Glomerular visceral epithelial cell (primary cell): ENCODE measurements at regions not wholly inside any gene's neighbourhood (a gene's known extent, or its start where the extent isn't known, plus 50 kb on each side); places are given as distances from the start of the nearest gene placed in this dataset.

ENCODE experiments used
- DNase-seq: peaks from one replicate; pipeline ENCODE4 v3.0.0-alpha.2; 2016; ENCODE audit errors: extremely low spot score

GRCh38 chr13:84961023-84961422, 838.2 kb downstream of the SLITRK6 start:
- no peak for DNase-seq

DNA sequence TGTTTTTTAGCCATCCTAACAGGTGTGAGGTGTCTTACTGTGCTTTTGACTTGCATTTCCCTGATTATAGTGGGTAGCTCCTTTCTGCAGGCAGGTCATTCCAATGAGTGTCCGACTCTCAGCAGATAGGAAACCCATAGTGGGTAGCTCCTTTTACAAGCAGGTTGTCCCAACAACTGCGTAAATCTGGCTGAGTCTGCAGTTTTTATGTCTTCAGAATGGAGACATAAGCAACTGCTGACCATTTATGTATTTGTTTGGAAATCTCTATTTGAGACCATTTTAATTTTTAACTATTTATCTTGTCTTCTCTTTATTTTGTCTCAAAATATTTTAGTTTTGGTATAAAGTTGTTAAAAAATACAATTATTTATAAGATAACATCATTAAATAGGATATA, 839.4 kb downstream of the SLITRK6 start:
- DNase-seq = no peak

- DNase-seq = no peak
Measured at GRCh38 chr13:84954636-84955035, 844.6 kb downstream of the SLITRK6 start.

- DNase-seq = no peak
Measured at GRCh38 chr13:84951128-84951527, 848.1 kb downstream of the SLITRK6 start.

- DNase-seq = no peak
Measured at GRCh38 chr13:84946192-84946591, 853.0 kb downstream of the SLITRK6 start.

GRCh38 chr13:84940798-84941197, 858.4 kb downstream of the SLITRK6 start:
- DNase-seq = no peak

GRCh38 chr13:84940167-84940566, 859.1 kb downstream of the SLITRK6 start:
- DNase-seq = no peak

GRCh38 chr13:84934911-84935310, 864.3 kb downstream of the SLITRK6 start:
- DNase-seq = no peak

DNA sequence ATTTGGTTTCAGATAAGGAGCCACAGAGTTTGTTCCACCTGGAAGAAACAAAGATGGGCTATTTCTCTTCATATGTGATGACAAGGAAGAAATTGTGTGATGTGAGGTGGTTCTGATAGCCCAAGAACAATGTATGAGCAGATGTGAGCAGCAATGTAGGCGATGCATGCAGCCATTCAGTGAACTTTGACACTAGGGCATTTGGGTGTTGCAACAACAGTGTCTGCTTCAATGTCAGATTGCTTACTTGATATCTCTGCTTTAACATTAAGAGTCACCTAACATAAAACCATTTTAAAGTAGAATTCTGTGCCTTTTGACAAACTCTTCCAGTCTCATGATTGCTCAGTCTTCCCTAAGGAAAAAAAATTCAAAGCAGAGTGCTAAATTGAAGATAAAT, 865.4 kb downstream of the SLITRK6 start:
- no peak for DNase-seq

DNA sequence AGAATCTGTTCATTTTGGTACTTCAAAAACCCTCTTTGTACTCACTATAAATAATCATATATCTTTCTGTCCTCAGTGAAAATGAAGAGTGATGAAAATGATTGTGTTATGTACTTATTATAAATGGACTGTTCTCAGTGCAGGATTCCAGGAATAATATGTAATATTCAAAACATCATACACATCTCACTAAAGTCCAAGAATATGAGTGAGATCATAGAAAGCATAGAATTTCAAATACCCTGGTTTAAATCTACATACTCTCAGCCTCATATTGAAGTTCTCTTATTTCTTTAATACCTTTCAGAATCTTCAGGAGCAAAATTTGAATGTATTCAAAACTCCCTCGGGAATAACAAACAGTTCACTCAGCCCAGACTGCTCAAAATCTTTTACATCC, 868.0 kb downstream of the SLITRK6 start:
- DNase-seq = no peak

- no peak for DNase-seq
Measured at GRCh38 chr13:84927442-84928169, 871.6 kb downstream of the SLITRK6 start.

- peak; percentile 2 for DNase-seq
Measured at GRCh38 chr13:84925443-84925842, 873.8 kb downstream of the SLITRK6 start.

DNA sequence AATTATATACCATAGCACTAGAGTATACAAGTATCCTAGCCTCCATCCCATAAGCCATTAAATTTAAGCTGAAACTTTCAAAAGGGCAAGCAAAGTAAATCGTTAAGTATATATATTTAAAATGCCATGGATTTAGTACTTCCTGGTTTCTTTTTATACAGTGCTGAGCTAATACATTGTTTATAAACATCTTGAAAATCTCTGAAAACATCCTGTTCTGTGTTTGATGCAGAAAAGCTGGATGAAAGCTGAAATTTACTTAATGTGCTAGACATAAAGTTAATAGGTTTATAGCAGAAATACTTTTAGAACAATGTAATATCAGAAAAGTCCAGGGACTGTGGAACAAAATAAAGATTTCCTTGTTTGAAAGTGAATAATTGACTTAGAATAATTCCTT, 875.4 kb downstream of the SLITRK6 start:
- DNase-seq = no peak

- peak; percentile 9 for DNase-seq
Measured at GRCh38 chr13:84917252-84917878, 881.9 kb downstream of the SLITRK6 start.

DNA sequence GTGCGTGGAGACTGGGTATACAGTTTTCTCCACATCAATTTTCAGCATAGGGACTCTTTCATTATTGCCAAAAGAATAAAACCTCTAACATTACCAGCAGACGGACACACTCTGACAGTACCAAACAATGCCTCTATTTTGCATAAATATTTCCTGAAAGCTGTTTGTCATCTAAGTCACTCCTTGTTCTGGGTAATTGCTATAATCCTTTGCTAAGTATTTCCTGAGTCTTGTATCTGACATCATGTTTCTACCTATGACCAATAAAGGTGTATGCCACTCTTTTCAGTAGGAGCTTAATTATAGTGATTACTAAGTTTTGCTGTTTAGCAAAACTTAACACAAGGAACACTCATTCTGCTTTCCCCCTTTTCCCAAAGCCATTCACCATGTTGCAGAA, 886.5 kb downstream of the SLITRK6 start:
- no peak for DNase-seq

GRCh38 chr13:84910423-84910822, 888.8 kb downstream of the SLITRK6 start:
- DNase-seq = no peak

DNA sequence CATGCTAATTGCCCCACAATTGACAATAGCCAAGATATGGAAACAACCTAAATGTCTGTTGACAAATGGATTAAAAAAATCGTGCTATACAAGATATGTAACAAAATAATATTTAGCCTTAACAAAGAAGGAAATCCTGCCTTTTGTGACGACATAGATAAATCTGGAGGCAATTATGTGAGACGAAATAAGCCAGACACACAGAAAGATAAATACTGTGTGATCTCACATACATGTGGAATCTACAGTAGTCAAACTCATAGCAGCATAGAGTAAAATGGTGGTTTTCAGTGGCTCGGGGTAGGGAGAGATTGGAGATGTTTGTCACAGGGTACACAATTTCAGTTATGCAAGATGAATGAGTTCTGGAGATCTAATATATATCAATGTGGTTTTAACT, 895.8 kb downstream of the SLITRK6 start:
- DNase-seq = no peak

DNA sequence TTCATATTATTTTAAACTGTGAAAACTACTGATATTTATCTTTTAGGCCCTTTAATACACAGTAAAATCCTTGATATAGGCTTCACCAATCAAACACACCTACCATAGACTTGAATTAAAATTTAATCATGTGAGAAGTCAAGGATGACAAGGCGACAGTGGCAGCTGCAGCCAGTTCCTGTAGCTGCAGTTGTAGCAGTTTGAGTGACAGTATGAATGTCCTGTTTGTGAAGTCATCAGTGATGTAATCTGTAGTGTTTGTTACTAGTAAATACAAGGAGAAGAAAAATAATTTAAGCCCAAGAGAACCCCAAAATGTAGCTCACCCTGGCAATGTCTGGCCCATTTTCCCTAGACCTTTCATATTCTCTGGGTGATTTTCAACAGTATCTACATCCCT, 897.0 kb downstream of the SLITRK6 start:
- no peak for DNase-seq

- DNase-seq = peak; percentile 54
Measured at GRCh38 chr13:84896128-84896527, 903.1 kb downstream of the SLITRK6 start.

GRCh38 chr13:84894749-84895148, 904.5 kb downstream of the SLITRK6 start:
- no peak for DNase-seq

GRCh38 chr13:84885868-84886267, 913.4 kb downstream of the SLITRK6 start:
- no peak for DNase-seq

- no peak for DNase-seq
Measured at GRCh38 chr13:84873951-84874350, 925.3 kb downstream of the SLITRK6 start.

DNA sequence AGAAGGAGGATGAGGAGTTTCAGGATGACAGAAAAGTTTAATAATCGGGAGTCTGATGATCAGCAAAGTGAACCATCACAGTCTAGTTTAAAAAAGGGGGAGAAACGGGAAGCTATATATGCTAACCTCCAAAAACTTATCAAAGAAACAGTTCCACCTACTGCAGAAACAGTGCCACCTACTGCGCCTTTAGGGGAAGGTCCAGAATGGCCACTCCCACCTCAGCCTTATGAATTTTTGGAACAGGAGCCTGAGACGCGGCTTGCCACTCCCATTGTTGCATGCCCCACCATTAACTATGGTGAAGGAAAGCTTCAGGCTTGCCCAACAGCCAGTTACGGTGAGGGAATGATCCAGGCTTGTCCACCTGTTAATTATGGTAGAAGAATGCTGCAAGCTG, 929.0 kb downstream of the SLITRK6 start:
- no peak for DNase-seq

- DNase-seq = no peak
Measured at GRCh38 chr13:84867246-84867645, 932.0 kb downstream of the SLITRK6 start.
